Peyer's patch (tissue), 4 donors: ENCODE measurements at regions not wholly inside any gene's neighbourhood (a gene's known extent, or its start where the extent isn't known, plus 50 kb on each side); places are given as distances from the start of the nearest gene placed in this dataset.

ENCODE experiments used
- DNase-seq, 3 donors: peaks; one replicate each; pipeline ENCODE4 v3.0.0-alpha.2; 2017 to 2019
- H3K27ac ChIP-seq, 4 donors: fragments of 200-600 bp; sonication (generic); one replicate each; pipeline ENCODE4 v1.5.1; 2016 to 2019
- H3K27me3 ChIP-seq, 2 donors: fragments of 200-600 bp; sonication (generic); one replicate each; pipeline ENCODE4 v1.5.1; 2019
- H3K36me3 ChIP-seq, 3 donors: fragments of 200-600 bp; sonication (generic); one replicate each; pipeline ENCODE4 v1.5.1; 2016 to 2019
- H3K4me1 ChIP-seq, 4 donors: fragments of 200-600 bp; sonication (generic); one replicate each; pipeline ENCODE4 v1.5.1; 2016 to 2019
- H3K4me3 ChIP-seq, 4 donors: fragments of 200-600 bp; sonication (generic); 1 replicate in 3 of 4; 2 replicates in 1 of 4; pipeline ENCODE4 v1.5.1; 2016 to 2019; ENCODE audit warnings: mild to moderate bottlenecking in 1 of 4
- H3K9me3 ChIP-seq, 4 donors: fragments of 200-600 bp; sonication (generic); one replicate each; pipeline ENCODE4 v1.5.1; 2016 to 2019; ENCODE audit warnings: mild to moderate bottlenecking in 1 of 4
- CTCF ChIP-seq, 6 experiments: fragments of 450-650 bp in 4 of 6; fragments of 200-600 bp in 2 of 6; sonication (generic) in 1 of 6; IDR thresholded peaks; one replicate each; pipeline ENCODE4 v1.5.1; 2017 to 2019; ENCODE audit warnings: antibody characterized with exemption in 6 of 6, mild to moderate bottlenecking in 3 of 6, moderate library complexity in 1 of 6
- POLR2A ChIP-seq, 2 donors: fragments of 450-650 bp; IDR thresholded peaks; one replicate each; pipeline ENCODE4 v1.5.1; 2017; ENCODE audit warnings: antibody characterized with exemption in 2 of 2, mild to moderate bottlenecking in 2 of 2, moderate library complexity in 2 of 2

GRCh38 chr2:2681085-2681484, 350.0 kb upstream of the MYT1L start:
- H3K4me3 ChIP-seq = no peak overlapping the region
- no peaks in the 10 kb centered on the region for H3K4me1 ChIP-seq
- DNase-seq = no peak
- no peak overlapping the region for H3K27ac ChIP-seq
- no peaks in the 10 kb centered on the region for H3K9me3 ChIP-seq
- H3K36me3 ChIP-seq = no peaks in the 10 kb centered on the region
- no peaks in the 10 kb centered on the region for H3K27me3 ChIP-seq
- TF ChIP-seq CTCF (IDR thresholded peaks at IDR 0.05) = no peak
- TF ChIP-seq POLR2A (IDR thresholded peaks at IDR 0.05) = no peak

GRCh38 chr2:2674831-2675230, 343.8 kb upstream of the MYT1L start:
- DNase-seq = no peak
- TF ChIP-seq POLR2A (IDR thresholded peaks at IDR 0.05) = no peak
- no peak for TF ChIP-seq CTCF (IDR thresholded peaks at IDR 0.05)

GRCh38 chr2:2673406-2673805, 342.3 kb upstream of the MYT1L start:
- no peak for TF ChIP-seq POLR2A (IDR thresholded peaks at IDR 0.05)
- TF ChIP-seq CTCF (IDR thresholded peaks at IDR 0.05) = no peak
- no peaks in the 10 kb centered on the region for H3K4me1 ChIP-seq
- H3K36me3 ChIP-seq = no peaks in the 10 kb centered on the region
- H3K27ac ChIP-seq = no peak overlapping the region
- H3K9me3 ChIP-seq = no peaks in the 10 kb centered on the region
- no peaks in the 10 kb centered on the region for H3K27me3 ChIP-seq
- DNase-seq = no peak
- H3K4me3 ChIP-seq = no peak overlapping the region

More at GRCh38 chr2:2674831-2675230, 343.8 kb upstream of the MYT1L start:
- no peaks in the 10 kb centered on the region for H3K9me3 ChIP-seq
- no peaks in the 10 kb centered on the region for H3K36me3 ChIP-seq
- no peaks in the 10 kb centered on the region for H3K4me1 ChIP-seq
- no peak overlapping the region for H3K4me3 ChIP-seq
- H3K27me3 ChIP-seq = no peaks in the 10 kb centered on the region
- no peak overlapping the region for H3K27ac ChIP-seq

- no peaks in the 10 kb centered on the region for H3K36me3 ChIP-seq
- no peak overlapping the region for H3K4me3 ChIP-seq
- no peaks in the 10 kb centered on the region for H3K27me3 ChIP-seq
- H3K4me1 ChIP-seq = no peaks in the 10 kb centered on the region
- DNase-seq = no peak
- H3K9me3 ChIP-seq = no peaks in the 10 kb centered on the region
- no peak for TF ChIP-seq POLR2A (IDR thresholded peaks at IDR 0.05)
- no peak for TF ChIP-seq CTCF (IDR thresholded peaks at IDR 0.05)
- no peak overlapping the region for H3K27ac ChIP-seq
Observed at GRCh38 chr2:2672249-2672648, 341.2 kb upstream of the MYT1L start.

- no peaks in the 10 kb centered on the region for H3K9me3 ChIP-seq
- H3K4me1 ChIP-seq = no peaks in the 10 kb centered on the region
- no peak overlapping the region for H3K4me3 ChIP-seq
- H3K27me3 ChIP-seq = no peaks in the 10 kb centered on the region
- H3K27ac ChIP-seq = no peak overlapping the region
- H3K36me3 ChIP-seq = no peaks in the 10 kb centered on the region
- TF ChIP-seq POLR2A (IDR thresholded peaks at IDR 0.05) (no peak), CTCF (IDR thresholded peaks at IDR 0.05) (no peak)
- DNase-seq = no peak
Observed at GRCh38 chr2:2671826-2672225, 340.8 kb upstream of the MYT1L start.

GRCh38 chr2:2669316-2669715, 338.2 kb upstream of the MYT1L start:
- no peaks in the 10 kb centered on the region for H3K27me3 ChIP-seq
- H3K27ac ChIP-seq = no peak overlapping the region
- no peak overlapping the region for H3K4me3 ChIP-seq
- no peaks in the 10 kb centered on the region for H3K4me1 ChIP-seq
- no peak for TF ChIP-seq CTCF (IDR thresholded peaks at IDR 0.05)
- no peak for TF ChIP-seq POLR2A (IDR thresholded peaks at IDR 0.05)
- peak in 1 of 3 donors; percentile 28 for DNase-seq
- H3K9me3 ChIP-seq = no peaks in the 10 kb centered on the region
- no peaks in the 10 kb centered on the region for H3K36me3 ChIP-seq
